ENCODE measurements at regions not wholly inside any gene's neighbourhood (a gene's known extent, or its start where the extent isn't known, plus 50 kb on each side); places are given as distances from the start of the nearest gene placed in this dataset.

GRCh38 chr4:180799798-180800197 is 1443.4 kb upstream of the TENM3 start:
- DNase-seq = no peak

GRCh38 chr4:180805101-180805500 is 1438.1 kb upstream of the TENM3 start:
- no peak for DNase-seq

- no peak for DNase-seq
Observed at GRCh38 chr4:180808862-180809261, 1434.3 kb upstream of the TENM3 start.

- DNase-seq = no peak
Observed at GRCh38 chr4:180809439-180809838, 1433.8 kb upstream of the TENM3 start.

- no peak for DNase-seq
Observed at GRCh38 chr4:180810581-180810980, 1432.6 kb upstream of the TENM3 start.

- DNase-seq = no peak
Observed at GRCh38 chr4:180811556-180811955, 1431.6 kb upstream of the TENM3 start.

- DNase-seq = no peak
Observed at GRCh38 chr4:180812783-180813182, 1430.4 kb upstream of the TENM3 start.

GRCh38 chr4:180814875-180815417 is 1428.3 kb upstream of the TENM3 start:
- DNase-seq = no peak

GRCh38 chr4:180817529-180817928 is 1425.7 kb upstream of the TENM3 start:
- DNase-seq = no peak

GRCh38 chr4:180823108-180823507 is 1420.1 kb upstream of the TENM3 start:
- DNase-seq = no peak

GRCh38 chr4:180827232-180828009 is 1415.8 kb upstream of the TENM3 start:
- no peak for DNase-seq

- no peak for DNase-seq
Observed at GRCh38 chr4:180828455-180829018, 1414.7 kb upstream of the TENM3 start.

GRCh38 chr4:180832073-180832472 is 1411.1 kb upstream of the TENM3 start:
- no peak for DNase-seq

- DNase-seq = no peak
Observed at GRCh38 chr4:180840142-180840541, 1403.1 kb upstream of the TENM3 start.

- DNase-seq = no peak
Observed at GRCh38 chr4:180850318-180850940, 1392.8 kb upstream of the TENM3 start.

GRCh38 chr4:180852738-180853137 is 1390.5 kb upstream of the TENM3 start:
- DNase-seq = no peak

GRCh38 chr4:180855184-180855583 is 1388.0 kb upstream of the TENM3 start:
- DNase-seq = no peak

- no peak for DNase-seq
Observed at GRCh38 chr4:180860089-180860720, 1383.0 kb upstream of the TENM3 start.

- no peak for DNase-seq
Observed at GRCh38 chr4:180861651-180862050, 1381.6 kb upstream of the TENM3 start.

- no peak for DNase-seq
Observed at GRCh38 chr4:180866933-180867643, 1376.1 kb upstream of the TENM3 start.

- DNase-seq = no peak
Observed at GRCh38 chr4:180870623-180871022, 1372.6 kb upstream of the TENM3 start.

- no peak for DNase-seq
Observed at GRCh38 chr4:180898305-180898704, 1344.9 kb upstream of the TENM3 start.

- no peak for DNase-seq
Observed at GRCh38 chr4:180900781-180901180, 1342.4 kb upstream of the TENM3 start.

All from CD4-positive, alpha-beta T cell treated with Interferon gamma for 1 hour (primary cell).